ENCODE measurements at regions not wholly inside any gene's neighbourhood (a gene's known extent, or its start where the extent isn't known, plus 50 kb on each side); places are given as distances from the start of the nearest gene placed in this dataset.

GRCh38 chr5:141777711-141778110 is 95.7 kb upstream of the ARAP3 start:
- DNase-seq: no peak

DNA sequence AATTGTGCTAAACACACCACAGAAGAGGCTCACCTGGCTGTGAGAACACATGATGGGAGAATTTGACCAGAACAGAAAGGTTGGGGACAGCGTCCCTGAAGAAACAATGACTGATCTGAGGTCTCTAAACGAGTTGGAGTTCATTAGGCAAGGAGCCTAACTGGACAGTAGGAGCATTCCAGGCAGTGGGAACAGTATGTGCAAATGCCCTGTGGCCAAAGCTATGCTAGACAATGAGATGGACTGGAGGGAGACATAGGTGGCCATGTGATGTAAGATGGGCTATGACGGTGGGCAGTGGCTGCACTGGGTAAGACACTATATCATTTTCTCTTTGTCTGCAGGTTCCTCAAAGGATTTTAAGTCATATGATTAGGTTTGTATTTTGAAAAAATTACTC is 95.1 kb upstream of the ARAP3 start:
- no peak for DNase-seq

- DNase-seq: no peak
Observed at GRCh38 chr5:141773779-141774562, 91.9 kb upstream of the ARAP3 start.

GRCh38 chr5:141772281-141772680 is 90.3 kb upstream of the ARAP3 start:
- DNase-seq: no peak

DNA sequence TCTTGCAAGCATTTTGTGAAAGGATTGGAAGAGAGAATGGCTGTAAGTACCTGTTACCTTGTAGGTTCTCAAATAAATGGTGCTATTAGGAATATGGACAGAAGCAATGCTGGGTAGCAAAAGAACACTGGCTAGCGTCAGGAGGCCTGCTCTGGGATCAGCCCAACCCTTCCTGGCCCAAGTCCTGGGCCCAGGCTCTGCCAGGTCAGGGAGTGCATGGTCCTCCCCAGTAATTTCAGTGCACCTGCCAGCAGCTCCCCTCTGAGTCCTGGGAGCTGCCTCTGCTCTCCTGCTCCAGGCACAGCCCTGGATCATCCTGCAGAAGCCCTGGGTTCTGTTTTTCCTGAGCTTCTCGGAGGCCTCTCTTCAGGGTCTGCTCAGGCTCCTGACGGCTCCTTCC is 89.5 kb upstream of the ARAP3 start:
- no peak for DNase-seq

DNA sequence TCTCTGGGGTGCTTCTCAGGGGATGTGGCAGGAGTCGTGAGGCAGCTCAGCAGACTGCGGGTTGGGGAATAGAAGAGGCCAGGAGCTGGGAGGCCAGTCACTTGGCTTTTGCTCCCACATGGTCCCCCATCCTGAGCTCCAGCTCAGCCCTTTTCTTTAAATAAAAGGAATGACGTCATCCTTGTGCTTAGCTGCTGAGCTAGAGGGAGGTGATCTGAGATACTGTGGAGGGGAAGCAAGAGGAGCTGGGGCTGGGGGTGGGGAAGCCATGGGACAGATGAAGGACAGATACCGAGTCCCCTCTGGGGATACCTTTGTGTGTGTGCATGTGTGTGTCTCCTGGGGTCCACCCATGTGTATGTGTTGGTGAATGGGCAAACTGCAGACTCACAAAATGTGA is 89.0 kb upstream of the ARAP3 start:
- DNase-seq: no peak

DNA sequence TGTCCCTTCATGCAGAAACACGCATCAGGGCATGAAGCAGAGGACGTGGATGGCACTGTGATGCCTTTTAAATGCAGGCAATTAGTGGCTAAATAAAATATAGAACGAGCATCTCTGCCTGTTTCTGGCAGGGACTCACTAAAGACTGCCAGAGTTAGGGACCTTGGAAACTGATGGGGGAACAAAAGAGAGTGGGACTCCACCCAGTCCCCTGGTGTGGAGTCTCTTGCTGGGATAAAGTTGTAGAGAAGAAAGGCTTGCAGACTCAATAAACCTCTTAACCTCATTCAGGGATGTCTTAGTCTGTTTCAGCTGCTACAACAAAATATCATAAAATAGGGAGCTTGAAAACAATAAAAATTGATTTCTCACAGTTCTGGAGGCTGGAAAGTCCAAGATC is 87.6 kb upstream of the ARAP3 start:
- no peak for DNase-seq

GRCh38 chr5:141767671-141768070 is 85.6 kb upstream of the ARAP3 start:
- DNase-seq: no peak

GRCh38 chr5:141765896-141766551 is 84.0 kb upstream of the ARAP3 start:
- DNase-seq: no peak

DNA sequence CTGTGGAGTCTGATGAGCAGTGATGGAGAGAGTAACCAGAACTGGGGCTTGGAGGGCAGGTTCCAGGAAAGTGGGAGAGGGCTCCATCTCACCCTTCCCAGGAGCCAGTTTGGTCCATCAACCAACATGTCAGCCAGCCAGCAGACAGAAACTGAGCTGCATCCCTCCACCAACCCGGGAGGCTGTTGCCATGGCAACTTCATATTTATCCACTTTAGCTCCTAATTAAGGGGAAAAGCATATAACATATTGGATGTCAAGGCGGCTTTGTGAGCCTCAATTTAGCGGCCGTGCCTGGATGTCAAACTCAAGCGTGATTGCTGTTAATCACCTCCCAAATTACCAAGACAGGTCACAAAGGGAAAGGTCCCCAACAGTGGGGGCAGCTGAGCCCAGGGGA is 81.5 kb upstream of the ARAP3 start:
- DNase-seq: no peak

DNA sequence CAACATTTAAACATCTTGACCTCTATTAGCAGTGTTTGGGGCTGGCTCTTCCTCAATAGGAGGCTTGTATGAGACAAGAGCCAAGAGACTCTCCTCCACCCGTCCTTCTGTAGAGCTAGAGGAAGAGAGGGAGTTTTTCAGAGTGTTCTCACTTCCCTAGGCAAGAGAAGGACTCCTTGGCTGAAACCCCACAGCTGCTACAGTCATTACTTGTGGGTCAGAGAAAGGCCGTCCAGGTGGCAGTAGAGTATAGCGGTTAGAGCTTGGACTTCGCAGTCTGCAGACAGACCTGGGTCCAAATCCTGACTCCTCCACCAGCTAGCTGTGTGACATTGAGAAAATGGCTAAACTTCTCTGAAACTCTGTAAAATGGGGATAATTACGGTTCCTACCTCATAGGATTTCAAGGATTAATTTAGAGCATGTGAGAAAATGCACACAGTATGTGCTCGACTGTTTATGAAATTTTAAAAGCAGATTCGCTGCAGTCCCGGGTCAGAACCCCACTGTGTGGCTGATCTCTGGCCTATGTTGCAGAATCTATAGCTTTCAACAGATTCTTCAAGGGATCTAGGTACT is 80.8 kb upstream of the ARAP3 start:
- no peak for DNase-seq

GRCh38 chr5:141762316-141762715 is 80.3 kb upstream of the ARAP3 start:
- DNase-seq: no peak

DNA sequence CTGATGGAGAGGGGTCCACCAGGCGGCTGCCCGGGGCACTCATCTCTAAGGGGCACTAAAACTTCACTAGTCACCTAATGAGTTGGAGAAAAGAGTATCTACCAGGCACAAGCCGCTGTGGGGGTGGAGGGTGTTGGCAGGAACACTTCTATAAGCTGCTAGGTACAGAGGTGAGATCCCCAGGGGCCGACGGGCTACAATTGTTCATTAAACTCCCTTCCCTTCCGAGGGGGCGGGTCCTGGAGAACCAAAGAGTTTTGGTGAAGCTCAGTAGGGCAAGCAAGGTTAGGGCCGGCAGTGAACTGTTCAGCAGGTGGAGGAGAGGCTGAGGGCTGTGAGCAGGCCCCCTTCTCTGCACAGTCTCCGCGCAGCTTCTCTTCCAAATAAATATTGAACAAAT is 78.7 kb upstream of the ARAP3 start:
- DNase-seq: no peak

DNA sequence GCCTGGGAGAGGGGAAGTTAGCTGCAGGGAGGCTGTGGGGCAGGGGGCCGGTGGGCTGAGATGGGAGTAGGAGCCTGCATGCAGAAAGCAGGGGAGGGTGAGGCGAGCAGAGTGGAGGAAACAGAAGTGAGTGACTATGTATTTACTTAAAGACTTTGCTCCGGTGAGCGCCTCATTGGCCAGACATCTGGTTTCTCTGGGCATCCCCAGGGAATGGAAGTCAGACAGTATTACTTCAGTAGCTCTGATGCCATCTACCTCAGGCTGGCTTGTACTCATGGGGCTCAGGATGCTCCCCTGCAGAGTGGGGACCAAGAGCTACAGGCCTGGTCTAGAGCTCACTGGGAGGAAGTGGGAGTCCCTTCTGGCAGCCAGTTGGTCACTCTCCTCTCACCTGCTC is 78.2 kb upstream of the ARAP3 start:
- DNase-seq: no peak

GRCh38 chr5:141758310-141758998 is 76.4 kb upstream of the ARAP3 start:
- DNase-seq: no peak

DNA sequence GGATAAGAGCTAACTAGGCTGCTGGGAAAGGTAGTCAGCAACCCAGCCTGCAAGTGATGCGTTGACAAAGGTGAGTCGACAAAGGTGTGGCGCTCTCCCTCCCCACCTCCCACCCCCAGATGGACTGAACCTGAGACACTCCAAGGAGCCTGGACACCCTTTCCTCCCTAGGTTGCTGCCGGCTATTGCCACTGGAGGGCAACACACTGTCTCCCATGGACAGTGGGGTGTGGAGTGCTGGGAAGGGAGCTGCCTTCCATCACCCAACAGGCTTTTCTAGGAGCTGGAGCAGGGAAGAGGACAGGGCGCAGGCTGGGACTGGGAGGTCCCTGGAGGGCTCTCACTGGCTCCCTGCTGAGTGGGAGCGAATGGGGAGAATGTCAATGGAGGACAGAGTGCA is 75.4 kb upstream of the ARAP3 start:
- DNase-seq: no peak

- DNase-seq: no peak
Observed at GRCh38 chr5:141756196-141756595, 74.2 kb upstream of the ARAP3 start.

DNA sequence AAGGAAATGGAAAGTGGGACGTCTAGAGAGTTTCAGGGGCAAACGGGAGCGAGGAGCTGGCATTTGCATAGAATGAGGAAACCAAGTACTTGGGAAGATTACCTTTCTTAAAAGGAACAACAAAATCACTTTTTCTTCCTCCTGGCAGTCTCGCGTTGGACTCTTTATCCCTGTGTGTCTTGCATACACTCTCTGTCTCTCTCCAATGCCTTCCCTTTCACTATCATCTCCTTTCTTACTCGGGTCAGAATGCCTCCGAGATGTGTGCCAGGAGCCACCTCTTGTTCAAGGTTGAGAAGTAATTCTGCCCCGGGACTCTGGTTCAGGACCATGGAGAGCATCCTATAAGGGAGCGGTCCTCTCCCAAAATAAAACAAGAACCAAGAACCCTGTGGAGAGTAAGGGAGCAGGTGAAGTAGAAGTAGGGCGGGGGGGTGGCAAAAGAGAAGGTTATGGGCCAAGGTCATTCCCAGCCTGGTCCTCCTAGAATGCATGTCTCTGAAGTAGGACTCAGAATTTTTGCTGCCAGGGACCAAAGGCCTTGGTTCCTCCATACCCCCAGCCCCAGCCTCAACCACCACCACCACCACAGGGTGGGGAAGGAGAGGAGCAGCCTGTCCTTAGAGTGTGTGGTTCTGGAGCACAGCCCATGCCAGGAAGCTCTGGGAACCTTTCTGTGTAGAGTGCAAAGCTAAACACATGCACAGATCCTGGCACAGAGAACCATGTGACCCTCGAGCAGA is 72.1 kb upstream of the ARAP3 start:
- DNase-seq: no peak

DNA sequence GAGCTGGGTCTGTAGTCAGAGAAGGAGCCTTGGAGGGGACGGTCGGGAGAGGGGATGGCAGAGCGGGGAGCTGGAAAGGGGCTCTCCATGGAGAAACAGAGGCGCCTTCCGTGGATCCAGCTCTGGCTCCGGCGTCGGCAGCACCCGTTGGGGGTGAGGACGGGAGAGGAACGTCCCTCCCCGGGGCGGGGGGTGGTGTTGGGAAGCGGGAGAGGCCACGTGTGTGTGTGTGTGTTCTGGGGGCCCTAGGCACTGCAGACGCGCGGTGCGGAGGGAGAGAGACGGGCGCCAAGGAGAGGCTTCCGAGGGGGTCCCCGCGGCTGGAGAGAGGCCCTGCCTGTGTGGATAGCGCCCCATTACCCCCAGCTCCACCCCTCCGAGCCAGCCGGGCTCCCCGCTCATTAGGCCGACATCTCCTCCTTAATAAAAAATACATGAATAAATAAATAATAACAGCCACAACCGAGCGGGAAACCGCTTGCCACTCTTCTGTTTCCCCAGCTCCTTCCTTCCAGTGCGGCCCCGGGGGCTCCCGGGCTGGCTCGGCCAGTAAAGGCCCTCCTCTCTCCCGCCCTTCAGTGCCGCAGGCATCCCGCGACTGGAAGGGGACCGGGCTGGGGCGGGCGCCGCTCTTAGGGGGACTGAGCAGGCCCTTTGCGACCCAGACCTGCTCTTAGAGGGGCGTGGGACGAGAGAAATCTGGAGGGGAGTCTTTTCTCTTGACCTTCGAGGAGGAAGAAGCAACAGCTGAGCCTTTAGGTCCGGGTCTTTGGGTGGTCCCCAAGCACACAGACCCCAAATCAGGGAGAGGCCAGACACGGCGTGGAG is 71.3 kb upstream of the ARAP3 start:
- no peak for DNase-seq

DNA sequence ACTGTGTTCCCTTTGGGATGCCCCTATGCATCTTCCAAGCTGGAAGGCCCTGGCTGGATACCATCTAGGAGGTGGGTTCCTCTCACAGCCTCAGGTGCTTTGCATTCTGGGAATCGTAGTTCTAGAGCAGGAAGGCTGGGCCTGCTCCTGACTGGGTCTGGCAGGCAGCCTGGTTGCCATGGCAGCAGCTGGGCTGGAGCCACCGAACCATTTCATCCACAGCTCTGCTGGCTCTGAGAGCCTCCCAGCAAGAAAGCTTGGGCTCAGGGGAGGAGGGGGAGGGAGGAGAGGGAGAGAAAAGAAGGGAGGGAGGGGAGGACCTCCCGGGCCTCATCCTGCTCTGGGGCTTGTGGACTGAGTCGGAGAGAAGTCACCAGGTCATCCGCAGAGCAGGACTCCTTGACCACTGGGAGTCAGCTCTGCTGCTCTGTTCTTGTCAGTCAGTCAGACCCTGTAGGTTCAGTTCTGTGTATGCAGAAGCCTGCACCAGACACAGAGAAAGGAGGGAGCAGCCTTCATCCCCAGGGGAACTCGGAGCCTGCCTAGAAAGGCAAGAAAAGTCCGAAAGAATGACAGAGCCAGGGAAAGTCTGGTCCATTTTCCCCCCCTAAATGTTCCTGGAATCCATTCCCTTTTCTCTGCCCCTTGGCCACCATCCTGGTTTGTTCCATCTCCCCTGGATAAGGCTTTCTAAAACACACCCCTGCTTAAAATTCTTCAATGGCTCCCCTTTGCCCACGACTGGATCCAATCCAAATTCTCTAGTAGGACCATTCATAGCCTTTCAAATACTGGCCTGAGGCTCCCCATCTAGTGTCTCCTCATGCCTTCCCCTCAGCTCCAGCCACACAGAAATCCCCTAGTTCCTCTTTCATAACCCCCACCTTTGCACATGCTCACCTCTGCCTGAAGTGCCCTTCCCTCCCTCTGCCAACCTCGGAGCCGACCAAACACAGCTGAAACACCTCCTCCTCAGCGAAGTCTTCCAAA is 65.4 kb upstream of the ARAP3 start:
- DNase-seq: peak; percentile 65

GRCh38 chr5:141746395-141746794 is 64.4 kb upstream of the ARAP3 start:
- DNase-seq: no peak

Data from NCI-H524 treated with DMSO at 0.1 percent for 48 hours (cell line).